ENCODE measurements at regions not wholly inside any gene's neighbourhood (a gene's known extent, or its start where the extent isn't known, plus 50 kb on each side); places are given as distances from the start of the nearest gene placed in this dataset.

DNA sequence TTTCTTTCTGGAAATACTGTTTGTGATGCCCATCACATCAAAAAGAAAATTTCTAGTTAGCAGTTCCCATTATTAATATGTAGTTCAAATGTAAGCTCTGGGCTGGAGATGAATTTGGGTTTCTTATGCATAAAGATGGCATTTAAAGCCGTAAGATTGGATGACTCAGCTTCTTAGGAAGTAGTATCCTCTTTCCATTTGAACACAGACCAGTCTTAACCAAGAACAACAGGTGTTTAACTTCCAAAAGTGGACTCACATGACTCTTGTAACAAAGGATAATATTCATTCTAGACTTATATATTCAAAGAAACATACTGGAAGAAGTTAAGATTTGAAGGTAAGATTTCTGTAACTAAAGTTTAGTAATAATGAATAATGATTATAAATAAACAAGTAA, 330.5 kb downstream of the TLR4 start:
- TF ChIP-seq, protein P1, sequence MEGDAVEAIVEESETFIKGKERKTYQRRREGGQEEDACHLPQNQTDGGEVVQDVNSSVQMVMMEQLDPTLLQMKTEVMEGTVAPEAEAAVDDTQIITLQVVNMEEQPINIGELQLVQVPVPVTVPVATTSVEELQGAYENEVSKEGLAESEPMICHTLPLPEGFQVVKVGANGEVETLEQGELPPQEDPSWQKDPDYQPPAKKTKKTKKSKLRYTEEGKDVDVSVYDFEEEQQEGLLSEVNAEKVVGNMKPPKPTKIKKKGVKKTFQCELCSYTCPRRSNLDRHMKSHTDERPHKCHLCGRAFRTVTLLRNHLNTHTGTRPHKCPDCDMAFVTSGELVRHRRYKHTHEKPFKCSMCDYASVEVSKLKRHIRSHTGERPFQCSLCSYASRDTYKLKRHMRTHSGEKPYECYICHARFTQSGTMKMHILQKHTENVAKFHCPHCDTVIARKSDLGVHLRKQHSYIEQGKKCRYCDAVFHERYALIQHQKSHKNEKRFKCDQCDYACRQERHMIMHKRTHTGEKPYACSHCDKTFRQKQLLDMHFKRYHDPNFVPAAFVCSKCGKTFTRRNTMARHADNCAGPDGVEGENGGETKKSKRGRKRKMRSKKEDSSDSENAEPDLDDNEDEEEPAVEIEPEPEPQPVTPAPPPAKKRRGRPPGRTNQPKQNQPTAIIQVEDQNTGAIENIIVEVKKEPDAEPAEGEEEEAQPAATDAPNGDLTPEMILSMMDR (conservative IDR thresholded peaks at IDR 0.05), result no peak
- TF ChIP-seq EZH2 (IDR thresholded peaks at IDR 0.05; ENCODE audit: low read depth), result no peak
